Calu3 (cell line): ENCODE measurements at regions not wholly inside any gene's neighbourhood (a gene's known extent, or its start where the extent isn't known, plus 50 kb on each side); places are given as distances from the start of the nearest gene placed in this dataset.

Experiments
- BruUV-seq: library from RNA; stranded (reverse); fragments of 400-500 nt; replicated peaks from 2 replicates; lab custom pipeline; 2021; lab: Mats Ljungman, UMichigan
- CTCF ChIA-PET: fragments of 300-600 bp; sonication (Branson Sonifier 250); formaldehyde crosslinking; loops from one replicate; lab custom pipeline; 2022; ENCODE audit warnings: antibody characterized with exemption; lab: Charles Lee
- DNase-seq: peaks from one replicate; pipeline ENCODE4 v3.0.0; 2022
- H3K27ac Mint-ChIP-seq: one replicate; pipeline ENCODE4 v1.8.0; 2022; ENCODE audit warnings: mixed read lengths; ENCODE audit not compliant: unreplicated experiment
- H3K27me3 Mint-ChIP-seq: one replicate; pipeline ENCODE4 v1.8.0; 2022; ENCODE audit warnings: mixed read lengths; ENCODE audit not compliant: unreplicated experiment
- H3K36me3 Mint-ChIP-seq: one replicate; pipeline ENCODE4 v1.8.0; 2022; ENCODE audit warnings: mild to moderate bottlenecking, moderate library complexity, mixed read lengths; ENCODE audit not compliant: insufficient read depth, unreplicated experiment
- H3K4me1 Mint-ChIP-seq: one replicate; pipeline ENCODE4 v1.8.0; 2022; ENCODE audit warnings: mild to moderate bottlenecking, low read depth, mixed read lengths; ENCODE audit not compliant: unreplicated experiment
- H3K4me3 Mint-ChIP-seq: one replicate; pipeline ENCODE4 v1.8.0; 2022; ENCODE audit warnings: mild to moderate bottlenecking, low read depth, moderate library complexity, mixed read lengths; ENCODE audit not compliant: unreplicated experiment
- H3K9me3 Mint-ChIP-seq: one replicate; pipeline ENCODE4 v1.8.0; 2022; ENCODE audit warnings: low read depth, mixed read lengths; ENCODE audit not compliant: unreplicated experiment
- CTCF ChIP-seq: fragments of 200-600 bp; IDR thresholded peaks from one replicate; pipeline ENCODE4 v1.8.0; 2022; ENCODE audit warnings: antibody characterized with exemption; ENCODE audit not compliant: unreplicated experiment
- intact Hi-C: fragments of 100-400 bp; cut with micrococcal nuclease; formaldehyde crosslinking; loops from one replicate; pipeline ENCODE4 v1.10.0; 2022; ENCODE audit not compliant: unreplicated experiment

- intact Hi-C loops, result no loop called here
- no peak overlapping the region for H3K27ac Mint-ChIP-seq
- no peak overlapping the region for H3K4me3 Mint-ChIP-seq
- H3K27me3 Mint-ChIP-seq, result no peaks in the 10 kb centered on the region
- DNase-seq, result no peak
- CTCF ChIA-PET, result no interaction called here
- no peaks in the 10 kb centered on the region for H3K4me1 Mint-ChIP-seq
- BruUV-seq, result no TSS peak
- no peaks in the 10 kb centered on the region for H3K36me3 Mint-ChIP-seq
- no peaks in the 10 kb centered on the region for H3K9me3 Mint-ChIP-seq
- TF ChIP-seq CTCF, result no peak
Measured at GRCh38 chr13:73741742-73742141, 392.5 kb downstream of the KLF12 start.

- TF ChIP-seq CTCF, result no peak
- Mint-ChIP-seq H3K27ac (no peak overlapping the region), H3K4me1 (no peaks in the 10 kb centered on the region), H3K9me3 (no peaks in the 10 kb centered on the region), H3K36me3 (no peaks in the 10 kb centered on the region), H3K4me3 (no peak overlapping the region), H3K27me3 (no peaks in the 10 kb centered on the region)
- intact Hi-C loops, result no loop called here
- no TSS peak for BruUV-seq
- DNase-seq, result no peak
- CTCF ChIA-PET, result no interaction called here
Measured at GRCh38 chr13:73741111-73741510, 393.1 kb downstream of the KLF12 start.

GRCh38 chr13:73740666-73741065, 393.5 kb downstream of the KLF12 start:
- H3K27ac Mint-ChIP-seq, result no peak overlapping the region
- H3K36me3 Mint-ChIP-seq, result no peaks in the 10 kb centered on the region
- no peak overlapping the region for H3K4me3 Mint-ChIP-seq
- no peak for TF ChIP-seq CTCF
- DNase-seq, result no peak
- no peaks in the 10 kb centered on the region for H3K27me3 Mint-ChIP-seq
- CTCF ChIA-PET, result no interaction called here
- intact Hi-C loops, result no loop called here
- BruUV-seq, result no TSS peak
- H3K4me1 Mint-ChIP-seq, result no peaks in the 10 kb centered on the region
- no peaks in the 10 kb centered on the region for H3K9me3 Mint-ChIP-seq

GRCh38 chr13:73739394-73739793, 394.8 kb downstream of the KLF12 start:
- H3K4me1 Mint-ChIP-seq, result no peaks in the 10 kb centered on the region
- no TSS peak for BruUV-seq
- no peak overlapping the region for H3K4me3 Mint-ChIP-seq
- intact Hi-C loops, result no loop called here
- no peaks in the 10 kb centered on the region for H3K36me3 Mint-ChIP-seq
- H3K27ac Mint-ChIP-seq, result no peak overlapping the region
- TF ChIP-seq CTCF, result no peak
- H3K27me3 Mint-ChIP-seq, result no peaks in the 10 kb centered on the region
- DNase-seq, result no peak
- no peaks in the 10 kb centered on the region for H3K9me3 Mint-ChIP-seq
- CTCF ChIA-PET, result no interaction called here
